Esophagus squamous epithelium (tissue), 5 donors: ENCODE measurements at regions not wholly inside any gene's neighbourhood (a gene's known extent, or its start where the extent isn't known, plus 50 kb on each side); places are given as distances from the start of the nearest gene placed in this dataset.

ENCODE experiments used
- DNase-seq: peaks from one replicate; lab custom pipeline; 2025; lab: John Stamatoyannopoulos, UW
- H3K27ac ChIP-seq, 4 donors: fragments of 200-600 bp; sonication (generic); one replicate each; pipeline ENCODE4 v1.5.1; 2016 to 2019; ENCODE audit warnings: mild to moderate bottlenecking in 1 of 4
- H3K27me3 ChIP-seq, 4 donors: fragments of 200-600 bp; sonication (generic); 1 replicate in 3 of 4; 2 replicates in 1 of 4; pipeline versions ENCODE4 v1.5.1 to v1.6.0; 2017 to 2021; ENCODE audit warnings: antibody characterized with exemption in 1 of 4
- H3K36me3 ChIP-seq, 3 donors: fragments of 200-600 bp; sonication (generic); one replicate each; pipeline ENCODE4 v1.5.1; 2016 to 2019
- H3K4me1 ChIP-seq, 3 donors: fragments of 200-600 bp; sonication (generic); one replicate each; pipeline ENCODE4 v1.5.1; 2017 to 2019
- H3K4me3 ChIP-seq, 4 donors: fragments of 200-600 bp; sonication (generic); 1 replicate in 3 of 4; 2 replicates in 1 of 4; pipeline ENCODE4 v1.5.1; 2016 to 2019; ENCODE audit warnings: mild to moderate bottlenecking in 2 of 4, moderate library complexity in 1 of 4
- H3K9me3 ChIP-seq, 3 donors: fragments of 200-600 bp; sonication (generic); one replicate each; pipeline ENCODE4 v1.5.1; 2016 to 2019
- CTCF ChIP-seq, 6 experiments: fragments of 450-650 bp in 4 of 6; fragments of 200-600 bp in 2 of 6; sonication (generic) in 2 of 6; IDR thresholded peaks; one replicate each; pipeline ENCODE4 v1.5.1; 2016 to 2019; ENCODE audit warnings: antibody characterized with exemption in 6 of 6, mild to moderate bottlenecking in 4 of 6, moderate library complexity in 4 of 6
- POLR2A ChIP-seq, 4 donors: fragments of 450-650 bp; IDR thresholded peaks; one replicate each; pipeline ENCODE4 v1.6.1; 2017; ENCODE audit warnings: antibody characterized with exemption in 4 of 4, mild to moderate bottlenecking in 4 of 4, moderate library complexity in 3 of 4
- WGBS, 2 donors: methylation state at CpG; one replicate each; pipeline ENCODE4 v1.1.5; 2018; 5-methylcytosine and 5-hydroxymethylcytosine counted together
- intact Hi-C: fragments of 100-400 bp; cut with DNase I; formaldehyde crosslinking; loops from one replicate; pipeline ENCODE4 v1.15.0; 2022
- donor health status: DM: yes; HTN: yes; CAD: no.

- 83 to 84% methylated on average over 6 to 10 of the region's 10 CpGs for whole genome bisulfite sequencing, 2 donors
- H3K4me3 ChIP-seq: no peak overlapping the region
- intact Hi-C loops: no loop called here
- H3K4me1 ChIP-seq: no peaks in the 10 kb centered on the region
- no peaks in the 10 kb centered on the region for H3K9me3 ChIP-seq
- TF ChIP-seq POLR2A (IDR thresholded peaks at IDR 0.05) (no peak), CTCF (IDR thresholded peaks at IDR 0.05) (no peak)
- no peak for DNase-seq
- H3K27ac ChIP-seq: no peak overlapping the region
- no peaks in the 10 kb centered on the region for H3K27me3 ChIP-seq
- no peaks in the 10 kb centered on the region for H3K36me3 ChIP-seq
These were observed 1468.6 kb upstream of the SLC10A2 start for GRCh38 chr13:104534847-104535246.

- intact Hi-C loops: no loop called here
- no peak for DNase-seq
- H3K36me3 ChIP-seq: no peaks in the 10 kb centered on the region
- TF ChIP-seq CTCF (IDR thresholded peaks at IDR 0.05): no peak
- no peak for TF ChIP-seq POLR2A (IDR thresholded peaks at IDR 0.05)
- no peaks in the 10 kb centered on the region for H3K4me1 ChIP-seq
- no peak overlapping the region for H3K27ac ChIP-seq
- no peaks in the 10 kb centered on the region for H3K9me3 ChIP-seq
- H3K4me3 ChIP-seq: no peak overlapping the region
- H3K27me3 ChIP-seq: no peaks in the 10 kb centered on the region
These were observed 1465.9 kb upstream of the SLC10A2 start for GRCh38 chr13:104532132-104532531.

GRCh38 chr13:104530741-104531140 lies 1464.5 kb upstream of the SLC10A2 start:
- DNase-seq: no peak
- H3K27me3 ChIP-seq: no peaks in the 10 kb centered on the region
- H3K36me3 ChIP-seq: no peaks in the 10 kb centered on the region
- no peaks in the 10 kb centered on the region for H3K4me1 ChIP-seq
- no peak for TF ChIP-seq POLR2A (IDR thresholded peaks at IDR 0.05)
- TF ChIP-seq CTCF (IDR thresholded peaks at IDR 0.05): no peak
- no peak overlapping the region for H3K27ac ChIP-seq
- no peaks in the 10 kb centered on the region for H3K9me3 ChIP-seq
- intact Hi-C loops: no loop called here
- H3K4me3 ChIP-seq: no peak overlapping the region

GRCh38 chr13:104526561-104526960 lies 1460.3 kb upstream of the SLC10A2 start:
- TF ChIP-seq POLR2A (IDR thresholded peaks at IDR 0.05) (no peak), CTCF (IDR thresholded peaks at IDR 0.05) (no peak)
- Histone ChIP-seq H3K9me3 (peaks cover 0 to 13% (median 0%) of the 10 kb centered on the region in 3 donors), H3K36me3 (no peaks in the 10 kb centered on the region), H3K4me3 (no peak overlapping the region), H3K4me1 (no peaks in the 10 kb centered on the region), H3K27ac (no peak overlapping the region), H3K27me3 (no peaks in the 10 kb centered on the region)
- DNase-seq: no peak
- intact Hi-C loops: no loop called here

GRCh38 chr13:104525467-104525866 lies 1459.2 kb upstream of the SLC10A2 start:
- Histone ChIP-seq H3K4me1 (no peaks in the 10 kb centered on the region), H3K9me3 (peaks cover 0 to 13% (median 0%) of the 10 kb centered on the region in 3 donors), H3K27me3 (no peaks in the 10 kb centered on the region), H3K4me3 (no peak overlapping the region), H3K36me3 (no peaks in the 10 kb centered on the region), H3K27ac (no peak overlapping the region)
- TF ChIP-seq POLR2A (IDR thresholded peaks at IDR 0.05) (no peak), CTCF (IDR thresholded peaks at IDR 0.05) (no peak)
- DNase-seq: no peak
- intact Hi-C loops: no loop called here
- 83 to 86% methylated on average over 4 to 5 of the region's 5 CpGs for WGBS, 2 donors
